ENCODE measurements at regions not wholly inside any gene's neighbourhood (a gene's known extent, or its start where the extent isn't known, plus 50 kb on each side); places are given as distances from the start of the nearest gene placed in this dataset.

GRCh38 chr6:113299531-113299930 lies 557.6 kb upstream of the MARCKS start:
- no peak overlapping the region for H3K27ac ChIP-seq (ENCODE audit: low read depth in 1 of 2, low read length in 2 of 2)
- H3K4me3 ChIP-seq (ENCODE audit: low read depth in 1 of 3, low read length in 3 of 3): no peak overlapping the region
- peaks cover 0 to 4% (median 0%) of the 10 kb centered on the region in 4 donors for H3K27me3 ChIP-seq (ENCODE audit: control insufficient read depth in 4 of 4, insufficient read depth in 4 of 4, low read length in 3 of 4)
- DNase-seq (ENCODE audit: low spot score): no peak
- TF ChIP-seq SP1 (IDR thresholded peaks at IDR 0.05): no peak
- no peaks in the 10 kb centered on the region for H3K9me3 ChIP-seq (ENCODE audit: control insufficient read depth in 4 of 4, low read length in 3 of 4)
- no peak overlapping the region for H3K9ac ChIP-seq (ENCODE audit: low read depth in 1 of 2, low read length in 2 of 2)
- no peaks in the 10 kb centered on the region for H3K4me1 ChIP-seq (ENCODE audit: control insufficient read depth in 4 of 4, insufficient read depth in 4 of 4, low read length in 3 of 4)
- H3K36me3 ChIP-seq (ENCODE audit: control insufficient read depth in 4 of 4, insufficient read depth in 3 of 4, low read depth in 1 of 4, low read length in 3 of 4): no peaks in the 10 kb centered on the region

- no peak for TF ChIP-seq GABPA (IDR thresholded peaks at IDR 0.05 in 1 of 2, conservative IDR thresholded peaks at IDR 0.05 in 1 of 2)
- no peak for TF ChIP-seq ZBTB33 (IDR thresholded peaks at IDR 0.05)
- no peak for TF ChIP-seq HNF4G (IDR thresholded peaks at IDR 0.05)
- no peak for TF ChIP-seq NR2F2 (IDR thresholded peaks at IDR 0.05)
- TF ChIP-seq JUND (IDR thresholded peaks at IDR 0.05): no peak
- H3K9ac ChIP-seq (ENCODE audit: low read depth in 1 of 2, low read length in 2 of 2): no peak overlapping the region
- peaks cover 0 to 4% (median 0%) of the 10 kb centered on the region in 4 donors for H3K27me3 ChIP-seq (ENCODE audit: control insufficient read depth in 4 of 4, insufficient read depth in 4 of 4, low read length in 3 of 4)
- H3K36me3 ChIP-seq (ENCODE audit: control insufficient read depth in 4 of 4, insufficient read depth in 3 of 4, low read depth in 1 of 4, low read length in 3 of 4): no peaks in the 10 kb centered on the region
- DNase-seq (ENCODE audit: low spot score): no peak
- H3K4me1 ChIP-seq (ENCODE audit: control insufficient read depth in 4 of 4, insufficient read depth in 4 of 4, low read length in 3 of 4): no peaks in the 10 kb centered on the region
- no peaks in the 10 kb centered on the region for H3K9me3 ChIP-seq (ENCODE audit: control insufficient read depth in 4 of 4, low read length in 3 of 4)
- no peak overlapping the region for H3K4me3 ChIP-seq (ENCODE audit: low read depth in 1 of 3, low read length in 3 of 3)
- no peak overlapping the region for H3K27ac ChIP-seq (ENCODE audit: low read depth in 1 of 2, low read length in 2 of 2)
Observed at GRCh38 chr6:113301651-113302050, 555.5 kb upstream of the MARCKS start.

GRCh38 chr6:113304116-113304515 lies 553.0 kb upstream of the MARCKS start:
- no peak overlapping the region for H3K4me3 ChIP-seq (ENCODE audit: low read depth in 1 of 3, low read length in 3 of 3)
- TF ChIP-seq YY1 (IDR thresholded peaks at IDR 0.05) (no peak), MAX (IDR thresholded peaks at IDR 0.05) (no peak), FOXA1 (IDR thresholded peaks at IDR 0.05) (no peak), NR2F2 (IDR thresholded peaks at IDR 0.05) (no peak), RAD21 (IDR thresholded peaks at IDR 0.05) (no peak), FOXA2 (IDR thresholded peaks at IDR 0.05) (no peak), SP1 (IDR thresholded peaks at IDR 0.05) (no peak), REST (IDR thresholded peaks at IDR 0.05) (no peak), ZBTB33 (IDR thresholded peaks at IDR 0.05) (no peak), CTCF (IDR thresholded peaks at IDR 0.05; ENCODE audit: low read depth, low read length, missing input control) (no peak)
- no peak for DNase-seq (ENCODE audit: low spot score)

More at GRCh38 chr6:113304116-113304515, 553.0 kb upstream of the MARCKS start:
- Histone ChIP-seq H3K4me1 (ENCODE audit: control insufficient read depth in 4 of 4, insufficient read depth in 4 of 4, low read length in 3 of 4) (no peaks in the 10 kb centered on the region), H3K27me3 (ENCODE audit: control insufficient read depth in 4 of 4, insufficient read depth in 4 of 4, low read length in 3 of 4) (peaks cover 0 to 4% (median 0%) of the 10 kb centered on the region in 4 donors), H3K27ac (ENCODE audit: low read depth in 1 of 2, low read length in 2 of 2) (no peak overlapping the region), H3K9ac (ENCODE audit: low read depth in 1 of 2, low read length in 2 of 2) (no peak overlapping the region), H3K9me3 (ENCODE audit: control insufficient read depth in 4 of 4, low read length in 3 of 4) (no peaks in the 10 kb centered on the region), H3K36me3 (ENCODE audit: control insufficient read depth in 4 of 4, insufficient read depth in 3 of 4, low read depth in 1 of 4, low read length in 3 of 4) (no peaks in the 10 kb centered on the region)
- WGBS: 97% methylated on average over 1 of the region's 1 CpG
